ENCODE measurements at regions not wholly inside any gene's neighbourhood (a gene's known extent, or its start where the extent isn't known, plus 50 kb on each side); places are given as distances from the start of the nearest gene placed in this dataset.

- no peak for TF ChIP-seq CTCF (IDR thresholded peaks at IDR 0.05)
- no peak for DNase-seq
- intact Hi-C loops (cut with DNase I, micrococcal nuclease): no loop called here
- no peaks in the 10 kb centered on the region for H3K9me3 ChIP-seq
- ATAC-seq: no peak
- H3K36me3 ChIP-seq (ENCODE audit: low read depth): no peaks in the 10 kb centered on the region
- H3K4me3 ChIP-seq: no peak overlapping the region
- H3K4me1 ChIP-seq (ENCODE audit: low read depth): no peaks in the 10 kb centered on the region
These were observed 195.7 kb downstream of the PALM2AKAP2 start for GRCh38 chr9:109975574-109976295.

- Histone ChIP-seq H3K4me1 (ENCODE audit: low read depth) (no peaks in the 10 kb centered on the region), H3K4me3 (no peak overlapping the region), H3K36me3 (ENCODE audit: low read depth) (no peaks in the 10 kb centered on the region), H3K9me3 (no peaks in the 10 kb centered on the region)
- no peak for DNase-seq
- intact Hi-C loops (cut with DNase I, micrococcal nuclease): no loop called here
- no peak for ATAC-seq
- TF ChIP-seq CTCF (IDR thresholded peaks at IDR 0.05): no peak
These were observed 196.3 kb downstream of the PALM2AKAP2 start for GRCh38 chr9:109976303-109976702.

- Histone ChIP-seq H3K4me3 (no peak overlapping the region), H3K9me3 (no peaks in the 10 kb centered on the region), H3K4me1 (ENCODE audit: low read depth) (no peaks in the 10 kb centered on the region), H3K36me3 (ENCODE audit: low read depth) (no peaks in the 10 kb centered on the region)
- no peak for DNase-seq
- no peak for TF ChIP-seq CTCF (IDR thresholded peaks at IDR 0.05)
- intact Hi-C loops (cut with DNase I, micrococcal nuclease): no loop called here
- no peak for ATAC-seq
These were observed 197.5 kb downstream of the PALM2AKAP2 start for GRCh38 chr9:109977521-109977920.

GRCh38 chr9:109981091-109981490 lies 201.1 kb downstream of the PALM2AKAP2 start:
- Histone ChIP-seq H3K9me3 (no peaks in the 10 kb centered on the region), H3K4me1 (ENCODE audit: low read depth) (no peaks in the 10 kb centered on the region), H3K36me3 (ENCODE audit: low read depth) (no peaks in the 10 kb centered on the region), H3K4me3 (no peak overlapping the region)
- TF ChIP-seq CTCF (IDR thresholded peaks at IDR 0.05): no peak
- intact Hi-C loops (cut with DNase I, micrococcal nuclease): no loop called here
- ATAC-seq (no peak), DNase-seq (no peak)

- no peaks in the 10 kb centered on the region for H3K36me3 ChIP-seq (ENCODE audit: low read depth)
- no peaks in the 10 kb centered on the region for H3K4me1 ChIP-seq (ENCODE audit: low read depth)
- TF ChIP-seq CTCF (IDR thresholded peaks at IDR 0.05): no peak
- intact Hi-C loops (cut with DNase I, micrococcal nuclease): no loop called here
- H3K9me3 ChIP-seq: no peaks in the 10 kb centered on the region
- DNase-seq (no peak), ATAC-seq (no peak)
- no peak overlapping the region for H3K4me3 ChIP-seq
These were observed 206.6 kb downstream of the PALM2AKAP2 start for GRCh38 chr9:109986521-109986991.

Measured in mucosa of descending colon (tissue), 3 donors.